ENCODE measurements at regions not wholly inside any gene's neighbourhood (a gene's known extent, or its start where the extent isn't known, plus 50 kb on each side); places are given as distances from the start of the nearest gene placed in this dataset.

DNA sequence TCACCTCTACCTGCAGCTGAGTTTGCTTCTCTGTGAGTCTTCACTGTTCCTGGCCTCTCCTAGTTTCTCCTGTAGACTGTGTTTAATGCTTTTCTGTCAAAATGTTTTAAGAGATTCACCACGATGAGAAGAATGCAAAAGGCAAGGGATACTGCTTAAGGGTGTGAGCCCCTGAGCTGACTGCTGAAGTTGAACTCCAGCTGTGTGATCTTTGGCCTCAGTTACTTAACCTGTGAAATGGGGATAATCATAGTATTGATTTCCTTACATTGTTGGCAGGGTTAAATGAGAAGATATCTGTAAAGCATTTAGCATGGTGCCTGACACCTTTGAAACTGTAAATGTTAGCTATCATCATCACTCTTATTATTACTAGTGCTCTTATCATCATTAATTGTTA is 230.2 kb upstream of the MYLIP start:
- H3K4me1 ChIP-seq (ENCODE audit: control insufficient read depth, insufficient read depth, low read length), result peaks cover 21% of the 10 kb centered on the region
- no peaks in the 10 kb centered on the region for H3K9me3 ChIP-seq (ENCODE audit: control insufficient read depth, insufficient read depth, low read length)
- TF ChIP-seq, protein P1, sequence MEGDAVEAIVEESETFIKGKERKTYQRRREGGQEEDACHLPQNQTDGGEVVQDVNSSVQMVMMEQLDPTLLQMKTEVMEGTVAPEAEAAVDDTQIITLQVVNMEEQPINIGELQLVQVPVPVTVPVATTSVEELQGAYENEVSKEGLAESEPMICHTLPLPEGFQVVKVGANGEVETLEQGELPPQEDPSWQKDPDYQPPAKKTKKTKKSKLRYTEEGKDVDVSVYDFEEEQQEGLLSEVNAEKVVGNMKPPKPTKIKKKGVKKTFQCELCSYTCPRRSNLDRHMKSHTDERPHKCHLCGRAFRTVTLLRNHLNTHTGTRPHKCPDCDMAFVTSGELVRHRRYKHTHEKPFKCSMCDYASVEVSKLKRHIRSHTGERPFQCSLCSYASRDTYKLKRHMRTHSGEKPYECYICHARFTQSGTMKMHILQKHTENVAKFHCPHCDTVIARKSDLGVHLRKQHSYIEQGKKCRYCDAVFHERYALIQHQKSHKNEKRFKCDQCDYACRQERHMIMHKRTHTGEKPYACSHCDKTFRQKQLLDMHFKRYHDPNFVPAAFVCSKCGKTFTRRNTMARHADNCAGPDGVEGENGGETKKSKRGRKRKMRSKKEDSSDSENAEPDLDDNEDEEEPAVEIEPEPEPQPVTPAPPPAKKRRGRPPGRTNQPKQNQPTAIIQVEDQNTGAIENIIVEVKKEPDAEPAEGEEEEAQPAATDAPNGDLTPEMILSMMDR (IDR thresholded peaks at IDR 0.05), result no peak
- H3K36me3 Mint-ChIP-seq, result no peaks in the 10 kb centered on the region
- no peak overlapping the region for H3K27ac ChIP-seq (ENCODE audit: low read length)
- no peak overlapping the region for H3K4me3 Mint-ChIP-seq
- no peaks in the 10 kb centered on the region for H3K36me3 ChIP-seq (ENCODE audit: control insufficient read depth, insufficient read depth, low read length)
- H3K4me1 Mint-ChIP-seq, result peaks cover 21 to 31% of the 10 kb centered on the region in 2 donors
- no peak overlapping the region for H3K27ac Mint-ChIP-seq
- DNase-seq (no peak), ATAC-seq (no peak)
- no peaks in the 10 kb centered on the region for H3K27me3 Mint-ChIP-seq (ENCODE audit: low read depth in 2 of 2)
- intact Hi-C loops (cut with micrococcal nuclease), result no loop called here
- H3K9me3 Mint-ChIP-seq, result no peaks in the 10 kb centered on the region
- H3K27me3 ChIP-seq (ENCODE audit: control insufficient read depth, insufficient read depth, low read length), result no peaks in the 10 kb centered on the region
- no peak overlapping the region for H3K4me3 ChIP-seq (ENCODE audit: low read length)
- 0% methylated on average over 1 of the region's 1 CpG for WGBS (ENCODE audit: insufficient coverage)

DNA sequence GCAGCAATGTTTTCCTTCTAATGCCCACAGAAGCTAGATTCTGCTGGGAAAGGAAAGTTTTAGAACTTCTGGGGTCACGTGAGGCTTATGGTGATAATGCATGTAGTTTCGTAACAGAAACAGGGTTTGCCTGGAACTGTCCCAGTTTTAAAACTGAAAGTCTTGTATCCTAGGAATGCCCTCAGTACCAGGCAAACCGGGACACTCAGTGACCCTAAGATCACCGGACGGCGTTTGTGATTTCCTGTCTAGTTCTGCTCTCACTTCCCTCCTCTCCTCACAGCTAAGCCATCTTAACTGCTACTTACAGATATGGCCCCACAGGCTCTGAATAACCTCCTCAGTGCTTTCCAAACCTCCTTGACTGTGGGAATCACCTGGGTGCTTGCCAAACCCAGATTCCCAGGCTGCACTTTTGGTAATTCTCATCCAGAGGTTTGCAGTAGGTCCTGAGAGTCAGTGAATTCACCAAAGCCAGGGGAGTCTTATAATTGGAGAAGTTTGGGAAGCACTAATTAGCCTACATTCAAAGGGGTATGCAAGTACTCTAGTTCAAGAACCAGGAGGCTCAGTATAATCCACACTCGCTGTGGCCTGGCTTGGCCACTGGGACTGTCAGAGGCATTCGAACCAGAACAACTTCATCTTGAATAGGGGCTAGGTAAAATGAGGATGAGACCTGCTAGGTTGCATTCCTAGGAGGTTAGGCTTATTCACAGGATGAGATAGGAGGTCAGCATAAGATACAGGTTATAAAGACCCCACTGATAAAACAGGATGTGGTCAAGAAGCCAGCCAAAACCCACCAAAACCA is 231.6 kb upstream of the MYLIP start:
- ATAC-seq (peak in 1 of 3 donors; percentile 45), DNase-seq (no peak)
- TF ChIP-seq, protein P1 (IDR thresholded peaks at IDR 0.05), result no peak
- Mint-ChIP-seq H3K9me3 (no peaks in the 10 kb centered on the region), H3K36me3 (no peaks in the 10 kb centered on the region), H3K27ac (peak overlapping the region in 1 of 2 donors; percentile 23), H3K4me3 (no peak overlapping the region), H3K27me3 (ENCODE audit: low read depth in 2 of 2) (no peaks in the 10 kb centered on the region), H3K4me1 (peaks cover 27 to 31% of the 10 kb centered on the region in 2 donors)
- intact Hi-C loops (cut with micrococcal nuclease), result no loop called here
- H3K9me3 ChIP-seq (ENCODE audit: control insufficient read depth, insufficient read depth, low read length), result no peaks in the 10 kb centered on the region
- peaks cover 21% of the 10 kb centered on the region for H3K4me1 ChIP-seq (ENCODE audit: control insufficient read depth, insufficient read depth, low read length)
- H3K36me3 ChIP-seq (ENCODE audit: control insufficient read depth, insufficient read depth, low read length), result no peaks in the 10 kb centered on the region
- H3K27ac ChIP-seq (ENCODE audit: low read length), result no peak overlapping the region
- no peaks in the 10 kb centered on the region for H3K27me3 ChIP-seq (ENCODE audit: control insufficient read depth, insufficient read depth, low read length)
- H3K4me3 ChIP-seq (ENCODE audit: low read length), result no peak overlapping the region
- 52% methylated on average over 8 of the region's 8 CpGs for WGBS (ENCODE audit: insufficient coverage)

DNA sequence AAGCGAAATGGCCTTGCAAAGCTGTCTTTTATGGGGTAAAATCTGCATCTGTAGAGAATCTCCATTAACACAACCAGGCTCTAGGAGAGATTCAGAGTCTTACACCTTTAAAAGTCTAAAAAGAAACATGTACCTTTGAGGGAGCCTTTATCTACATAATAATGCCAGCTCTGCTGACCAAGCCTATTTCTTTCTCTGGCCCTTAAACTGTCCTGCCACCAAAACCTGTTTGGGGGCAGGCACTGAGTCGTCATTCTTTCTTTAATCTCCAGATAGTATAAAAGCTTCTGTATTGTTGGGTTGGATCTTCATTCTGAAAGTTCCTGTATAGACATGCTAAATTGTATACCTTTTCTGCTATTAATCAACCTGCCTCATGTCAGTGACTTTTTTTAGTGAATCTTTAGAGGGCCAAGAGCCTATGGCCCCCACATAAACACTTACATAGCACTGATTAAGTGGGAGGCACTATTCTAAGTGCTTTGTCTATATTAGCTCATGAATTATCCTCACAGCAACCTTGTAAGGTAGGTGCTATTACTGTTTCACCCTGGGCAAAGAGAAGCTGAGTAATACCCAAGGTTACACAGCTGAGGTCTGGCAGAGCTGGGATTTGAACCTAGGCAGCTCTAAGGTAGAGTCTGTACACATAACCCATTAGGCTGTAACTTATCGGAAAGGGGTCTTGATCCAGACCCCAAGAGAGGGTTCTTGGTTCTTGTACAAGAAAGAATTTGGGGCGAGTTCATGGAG is 232.3 kb upstream of the DTNBP1 start:
- no peak overlapping the region for H3K27ac ChIP-seq (ENCODE audit: low read length)
- no peak for ATAC-seq
- H3K36me3 Mint-ChIP-seq, result no peaks in the 10 kb centered on the region
- H3K9me3 Mint-ChIP-seq, result no peaks in the 10 kb centered on the region
- H3K27me3 ChIP-seq (ENCODE audit: control insufficient read depth, insufficient read depth, low read length), result no peaks in the 10 kb centered on the region
- intact Hi-C loops (cut with micrococcal nuclease), result no loop called here
- H3K4me1 Mint-ChIP-seq, result peaks cover 19 to 25% of the 10 kb centered on the region in 2 donors
- TF ChIP-seq, protein P1 (IDR thresholded peaks at IDR 0.05), result no peak
- H3K4me3 ChIP-seq (ENCODE audit: low read length), result no peak overlapping the region
- DNase-seq, result no peak
- no peaks in the 10 kb centered on the region for H3K36me3 ChIP-seq (ENCODE audit: control insufficient read depth, insufficient read depth, low read length)
- no peaks in the 10 kb centered on the region for H3K9me3 ChIP-seq (ENCODE audit: control insufficient read depth, insufficient read depth, low read length)
- no peaks in the 10 kb centered on the region for H3K27me3 Mint-ChIP-seq (ENCODE audit: low read depth in 2 of 2)
- 97% methylated on average over 4 of the region's 4 CpGs for WGBS (ENCODE audit: insufficient coverage)
- H3K4me1 ChIP-seq (ENCODE audit: control insufficient read depth, insufficient read depth, low read length), result peaks cover 6% of the 10 kb centered on the region
- no peak overlapping the region for H3K4me3 Mint-ChIP-seq
- H3K27ac Mint-ChIP-seq, result no peak overlapping the region
